Gastroesophageal sphincter (tissue), 3 donors: ENCODE measurements at regions not wholly inside any gene's neighbourhood (a gene's known extent, or its start where the extent isn't known, plus 50 kb on each side); places are given as distances from the start of the nearest gene placed in this dataset.

Source experiments
- EP300 ChIP-seq: sonication (generic); formaldehyde crosslinking; IDR thresholded peaks from one replicate; pipeline ENCODE4 v1.6.1; 2017; ENCODE audit warnings: antibody characterized with exemption, mild to moderate bottlenecking
- POLR2A ChIP-seq, 2 donors: fragments of 450-650 bp; IDR thresholded peaks; one replicate each; pipeline ENCODE4 v1.6.1; 2017; ENCODE audit warnings: antibody characterized with exemption in 2 of 2, mild to moderate bottlenecking in 2 of 2, moderate library complexity in 1 of 2
- POLR2AphosphoS5 ChIP-seq: sonication (generic); formaldehyde crosslinking; IDR thresholded peaks from one replicate; pipeline ENCODE4 v1.6.1; 2017; ENCODE audit warnings: antibody characterized with exemption
- TF ChIP-seq, protein P1 (sequence below), 4 experiments: fragments of 200-600 bp in 2 of 4; fragments of 450-650 bp in 2 of 4; sonication (generic) in 1 of 4; IDR thresholded peaks; one replicate each; pipeline ENCODE4 v1.5.1; 2017 to 2019; ENCODE audit warnings: antibody characterized with exemption in 4 of 4, mild to moderate bottlenecking in 2 of 4, moderate library complexity in 2 of 4

DNA sequence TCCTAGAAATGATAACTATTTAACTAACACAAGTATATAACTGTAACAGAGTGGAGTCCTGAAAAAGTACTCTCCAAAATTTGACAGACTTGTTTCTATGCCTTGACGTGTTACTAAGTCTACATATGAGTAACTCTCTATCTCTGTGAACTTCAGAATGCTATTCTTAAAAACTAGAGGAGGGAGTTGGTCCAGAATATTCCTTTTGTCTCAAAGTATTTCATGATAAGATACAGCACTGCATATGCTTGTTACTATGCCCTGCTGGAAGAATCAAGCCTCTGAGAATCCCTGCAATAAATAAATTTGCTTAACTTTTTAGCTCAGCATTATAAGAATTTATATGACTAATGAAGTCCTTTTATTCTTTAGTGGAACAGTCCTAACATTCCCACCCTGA is 50.9 kb upstream of the ATXN3L start:
- TF ChIP-seq, protein P1, sequence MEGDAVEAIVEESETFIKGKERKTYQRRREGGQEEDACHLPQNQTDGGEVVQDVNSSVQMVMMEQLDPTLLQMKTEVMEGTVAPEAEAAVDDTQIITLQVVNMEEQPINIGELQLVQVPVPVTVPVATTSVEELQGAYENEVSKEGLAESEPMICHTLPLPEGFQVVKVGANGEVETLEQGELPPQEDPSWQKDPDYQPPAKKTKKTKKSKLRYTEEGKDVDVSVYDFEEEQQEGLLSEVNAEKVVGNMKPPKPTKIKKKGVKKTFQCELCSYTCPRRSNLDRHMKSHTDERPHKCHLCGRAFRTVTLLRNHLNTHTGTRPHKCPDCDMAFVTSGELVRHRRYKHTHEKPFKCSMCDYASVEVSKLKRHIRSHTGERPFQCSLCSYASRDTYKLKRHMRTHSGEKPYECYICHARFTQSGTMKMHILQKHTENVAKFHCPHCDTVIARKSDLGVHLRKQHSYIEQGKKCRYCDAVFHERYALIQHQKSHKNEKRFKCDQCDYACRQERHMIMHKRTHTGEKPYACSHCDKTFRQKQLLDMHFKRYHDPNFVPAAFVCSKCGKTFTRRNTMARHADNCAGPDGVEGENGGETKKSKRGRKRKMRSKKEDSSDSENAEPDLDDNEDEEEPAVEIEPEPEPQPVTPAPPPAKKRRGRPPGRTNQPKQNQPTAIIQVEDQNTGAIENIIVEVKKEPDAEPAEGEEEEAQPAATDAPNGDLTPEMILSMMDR (IDR thresholded peaks at IDR 0.05) = no peak
- TF ChIP-seq POLR2AphosphoS5 = no peak
- no peak for TF ChIP-seq POLR2A (IDR thresholded peaks at IDR 0.05)
- TF ChIP-seq EP300 = no peak
